GM23248 (cell line): ENCODE measurements at regions not wholly inside any gene's neighbourhood (a gene's known extent, or its start where the extent isn't known, plus 50 kb on each side); places are given as distances from the start of the nearest gene placed in this dataset.

Experiments
- EZH2 ChIP-seq: fragments of 200-600 bp; sonication (generic); IDR thresholded peaks from 2 replicates; pipeline ENCODE4 v1.6.1; 2018; ENCODE audit warnings: antibody characterized with exemption, mild to moderate bottlenecking; ENCODE audit not compliant: insufficient read depth, poor library complexity, severe bottlenecking
- EZH2phosphoT487 ChIP-seq: fragments of 200-600 bp; sonication (generic); IDR thresholded peaks from 2 replicates; pipeline ENCODE4 v1.6.1; 2018; ENCODE audit warnings: antibody characterized with exemption, moderate library complexity, mild to moderate bottlenecking, low read depth; ENCODE audit not compliant: insufficient read depth

DNA sequence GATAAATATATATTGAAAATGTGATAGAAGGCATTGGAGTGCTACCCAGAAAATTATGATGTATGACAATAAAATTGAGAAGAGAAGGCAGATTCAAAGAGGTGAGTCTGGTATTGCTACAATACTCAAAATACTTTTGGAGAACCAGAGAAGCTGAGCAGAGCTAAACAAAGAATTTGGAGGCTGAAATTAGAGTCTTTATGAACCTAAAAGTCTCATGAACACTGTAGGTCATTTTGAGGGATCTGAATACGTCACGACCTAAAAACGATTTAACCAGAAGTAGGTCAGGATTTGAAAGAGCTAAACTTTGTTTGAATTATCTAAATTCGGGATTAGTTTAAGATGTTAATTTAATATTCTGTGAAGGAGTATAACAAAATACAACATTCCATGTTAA lies 182.4 kb upstream of the CDH9 start:
- TF ChIP-seq EZH2 (no peak), EZH2phosphoT487 (no peak)
